Adrenal gland (tissue), 5 donors: ENCODE measurements at regions not wholly inside any gene's neighbourhood (a gene's known extent, or its start where the extent isn't known, plus 50 kb on each side); places are given as distances from the start of the nearest gene placed in this dataset.

Source experiments
- POLR2A ChIP-seq, 2 donors: fragments of 450-650 bp; IDR thresholded peaks; one replicate each; pipeline ENCODE4 v1.6.1; 2017; ENCODE audit warnings: antibody characterized with exemption in 2 of 2, mild to moderate bottlenecking in 2 of 2, moderate library complexity in 1 of 2
- TF ChIP-seq, protein P1 (sequence below), 6 experiments: fragments of 450-650 bp in 4 of 6; fragments of 200-600 bp in 2 of 6; sonication (generic) in 1 of 6; IDR thresholded peaks; 1 replicate in 5 of 6; 2 replicates in 1 of 6; pipeline versions ENCODE4 v1.5.1 to v1.8.0; 2016 to 2021; ENCODE audit warnings: antibody characterized with exemption in 6 of 6, mild to moderate bottlenecking in 2 of 6, moderate library complexity in 1 of 6
- donor health status: DM: no; HTN: no; CAD: no.

DNA sequence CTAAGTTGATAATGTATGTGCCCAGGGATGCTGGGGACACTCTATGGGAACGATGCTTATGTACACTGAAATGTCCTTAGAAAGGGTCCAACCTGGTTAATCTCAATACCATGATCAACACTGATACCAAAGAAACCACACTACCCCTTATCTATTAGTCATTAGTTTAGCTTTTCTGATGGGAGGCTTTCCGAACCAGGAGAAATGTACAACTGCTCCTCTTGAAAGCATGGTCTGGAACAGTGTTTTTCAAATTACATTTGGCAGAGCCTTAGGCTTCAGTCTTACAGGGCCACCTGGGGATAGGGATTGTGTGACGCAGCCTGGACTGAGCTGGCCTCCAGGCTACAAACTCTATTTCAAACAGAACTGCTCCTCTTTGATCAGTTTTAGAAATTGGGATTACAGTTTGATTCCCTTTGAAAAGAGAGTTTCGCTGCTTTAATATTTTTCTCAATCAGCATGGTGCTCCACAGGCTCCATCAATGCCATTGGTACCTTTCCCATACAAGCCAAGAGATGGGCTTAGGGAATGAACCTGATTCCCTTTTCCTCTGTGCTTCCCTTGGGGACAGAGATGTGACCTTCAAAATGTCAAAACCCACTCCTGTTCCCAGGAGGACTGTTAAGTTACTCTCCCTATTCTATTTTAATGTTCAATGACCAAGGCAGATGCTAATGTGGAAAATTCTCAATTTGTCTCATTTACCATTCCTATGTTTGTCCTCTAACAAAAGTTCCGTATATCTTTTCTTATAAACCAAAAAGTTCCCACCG lies 296.0 kb upstream of the ADAMTS9 start:
- no peak for TF ChIP-seq POLR2A (IDR thresholded peaks at IDR 0.05)
- TF ChIP-seq, protein P1, sequence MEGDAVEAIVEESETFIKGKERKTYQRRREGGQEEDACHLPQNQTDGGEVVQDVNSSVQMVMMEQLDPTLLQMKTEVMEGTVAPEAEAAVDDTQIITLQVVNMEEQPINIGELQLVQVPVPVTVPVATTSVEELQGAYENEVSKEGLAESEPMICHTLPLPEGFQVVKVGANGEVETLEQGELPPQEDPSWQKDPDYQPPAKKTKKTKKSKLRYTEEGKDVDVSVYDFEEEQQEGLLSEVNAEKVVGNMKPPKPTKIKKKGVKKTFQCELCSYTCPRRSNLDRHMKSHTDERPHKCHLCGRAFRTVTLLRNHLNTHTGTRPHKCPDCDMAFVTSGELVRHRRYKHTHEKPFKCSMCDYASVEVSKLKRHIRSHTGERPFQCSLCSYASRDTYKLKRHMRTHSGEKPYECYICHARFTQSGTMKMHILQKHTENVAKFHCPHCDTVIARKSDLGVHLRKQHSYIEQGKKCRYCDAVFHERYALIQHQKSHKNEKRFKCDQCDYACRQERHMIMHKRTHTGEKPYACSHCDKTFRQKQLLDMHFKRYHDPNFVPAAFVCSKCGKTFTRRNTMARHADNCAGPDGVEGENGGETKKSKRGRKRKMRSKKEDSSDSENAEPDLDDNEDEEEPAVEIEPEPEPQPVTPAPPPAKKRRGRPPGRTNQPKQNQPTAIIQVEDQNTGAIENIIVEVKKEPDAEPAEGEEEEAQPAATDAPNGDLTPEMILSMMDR (IDR thresholded peaks at IDR 0.05) = no peak
